ENCODE measurements at regions not wholly inside any gene's neighbourhood (a gene's known extent, or its start where the extent isn't known, plus 50 kb on each side); places are given as distances from the start of the nearest gene placed in this dataset.

GRCh38 chr20:40361916-40362315, 327.1 kb downstream of the MAFB start:
- TF ChIP-seq POLR2AphosphoS5 (IDR thresholded peaks at IDR 0.05; ENCODE audit: low read depth, low read length) (no peak), TAF1 (IDR thresholded peaks at IDR 0.05; ENCODE audit: low read depth, low read length) (no peak), POU2F2 (IDR thresholded peaks at IDR 0.05; ENCODE audit: low read depth, low read length) (no peak), PAX5 (IDR thresholded peaks at IDR 0.05; ENCODE audit: insufficient read depth, low read length, severe bottlenecking) (no peak), SPI1 (IDR thresholded peaks at IDR 0.05; ENCODE audit: low read depth, low read length) (no peak)
- FAIRE-seq = no peak

GRCh38 chr20:40359131-40359912, 329.7 kb downstream of the MAFB start:
- FAIRE-seq (no peak), DNase-seq (ENCODE audit: insufficient read length, low spot score) (no peak)
- TF ChIP-seq POLR2AphosphoS5 (IDR thresholded peaks at IDR 0.05; ENCODE audit: low read depth, low read length) (no peak), TAF1 (IDR thresholded peaks at IDR 0.05; ENCODE audit: low read depth, low read length) (no peak), POLR2A (IDR thresholded peaks at IDR 0.05; ENCODE audit: low read depth, low read length) (no peak), POU2F2 (IDR thresholded peaks at IDR 0.05; ENCODE audit: low read depth, low read length) (no peak), PAX5 (IDR thresholded peaks at IDR 0.05; ENCODE audit: insufficient read depth, low read length, severe bottlenecking) (no peak), SPI1 (IDR thresholded peaks at IDR 0.05; ENCODE audit: low read depth, low read length) (no peak)

More at GRCh38 chr20:40361916-40362315, 327.1 kb downstream of the MAFB start:
- no peak for DNase-seq (ENCODE audit: insufficient read length, low spot score)

DNA sequence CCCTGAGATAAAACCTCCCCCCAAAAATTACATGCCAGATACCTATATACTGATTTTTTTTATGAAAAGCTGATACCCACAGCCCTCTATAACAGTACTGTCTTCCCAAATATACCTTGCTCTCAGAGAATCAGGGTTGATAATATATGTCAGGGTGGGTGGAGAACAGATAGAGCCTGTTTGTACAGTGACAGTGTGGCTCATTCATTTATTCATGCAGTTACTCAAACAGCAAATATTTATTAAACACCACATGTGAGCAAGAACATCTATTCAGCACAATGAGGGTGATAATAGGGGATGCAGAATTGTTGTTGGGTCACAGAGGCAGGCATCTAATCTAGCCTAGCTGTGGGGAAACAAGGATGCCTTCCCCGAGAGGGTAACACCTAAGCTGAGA, 334.2 kb downstream of the MAFB start:
- FAIRE-seq = no peak
- no peak for TF ChIP-seq POLR2A (IDR thresholded peaks at IDR 0.05; ENCODE audit: low read depth, low read length)
- TF ChIP-seq TAF1 (IDR thresholded peaks at IDR 0.05; ENCODE audit: low read depth, low read length) = no peak
- TF ChIP-seq PAX5 (IDR thresholded peaks at IDR 0.05; ENCODE audit: insufficient read depth, low read length, severe bottlenecking) = no peak
- no peak for TF ChIP-seq POU2F2 (IDR thresholded peaks at IDR 0.05; ENCODE audit: low read depth, low read length)
- TF ChIP-seq POLR2AphosphoS5 (IDR thresholded peaks at IDR 0.05; ENCODE audit: low read depth, low read length) = no peak
- TF ChIP-seq SPI1 (IDR thresholded peaks at IDR 0.05; ENCODE audit: low read depth, low read length) = no peak
- no peak for DNase-seq (ENCODE audit: insufficient read length, low spot score)

DNA sequence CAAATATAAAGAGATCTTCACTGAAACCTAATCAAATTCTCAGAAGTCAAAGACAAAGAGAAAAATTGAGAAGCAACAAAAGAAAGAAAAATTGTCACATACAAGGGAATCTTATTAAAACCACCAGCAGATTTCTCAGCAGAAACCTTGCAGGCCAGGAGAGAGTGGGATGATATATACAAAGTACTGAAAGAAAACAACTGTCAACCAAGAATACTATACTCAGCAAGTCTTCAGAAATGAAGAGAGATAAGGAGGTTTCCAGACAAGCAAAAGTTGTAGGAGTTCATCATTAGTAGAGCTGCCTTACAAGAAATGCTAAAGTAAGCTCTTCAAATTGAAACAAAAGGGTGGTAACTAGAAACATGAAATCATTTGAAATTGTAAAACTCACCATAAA, 345.6 kb downstream of the MAFB start:
- FAIRE-seq (no peak), DNase-seq (ENCODE audit: insufficient read length, low spot score) (no peak)
- TF ChIP-seq TAF1 (IDR thresholded peaks at IDR 0.05; ENCODE audit: low read depth, low read length) = no peak
- no peak for TF ChIP-seq POLR2AphosphoS5 (IDR thresholded peaks at IDR 0.05; ENCODE audit: low read depth, low read length)
- no peak for TF ChIP-seq POU2F2 (IDR thresholded peaks at IDR 0.05; ENCODE audit: low read depth, low read length)
- TF ChIP-seq POLR2A (IDR thresholded peaks at IDR 0.05; ENCODE audit: low read depth, low read length) = no peak
- TF ChIP-seq PAX5 (IDR thresholded peaks at IDR 0.05; ENCODE audit: insufficient read depth, low read length, severe bottlenecking) = no peak
- no peak for TF ChIP-seq SPI1 (IDR thresholded peaks at IDR 0.05; ENCODE audit: low read depth, low read length)

GRCh38 chr20:40341561-40341960, 347.5 kb downstream of the MAFB start:
- TF ChIP-seq POLR2AphosphoS5 (IDR thresholded peaks at IDR 0.05; ENCODE audit: low read depth, low read length) (no peak), PAX5 (IDR thresholded peaks at IDR 0.05; ENCODE audit: insufficient read depth, low read length, severe bottlenecking) (no peak), POU2F2 (IDR thresholded peaks at IDR 0.05; ENCODE audit: low read depth, low read length) (no peak), SPI1 (IDR thresholded peaks at IDR 0.05; ENCODE audit: low read depth, low read length) (no peak), POLR2A (IDR thresholded peaks at IDR 0.05; ENCODE audit: low read depth, low read length) (no peak), TAF1 (IDR thresholded peaks at IDR 0.05; ENCODE audit: low read depth, low read length) (no peak)
- FAIRE-seq (no peak), DNase-seq (ENCODE audit: insufficient read length, low spot score) (no peak)

GRCh38 chr20:40339661-40340449, 349.2 kb downstream of the MAFB start:
- no peak for FAIRE-seq
- no peak for DNase-seq (ENCODE audit: insufficient read length, low spot score)
- TF ChIP-seq POU2F2 (IDR thresholded peaks at IDR 0.05; ENCODE audit: low read depth, low read length) = no peak
- no peak for TF ChIP-seq SPI1 (IDR thresholded peaks at IDR 0.05; ENCODE audit: low read depth, low read length)
- TF ChIP-seq TAF1 (IDR thresholded peaks at IDR 0.05; ENCODE audit: low read depth, low read length) = no peak
- no peak for TF ChIP-seq POLR2A (IDR thresholded peaks at IDR 0.05; ENCODE audit: low read depth, low read length)
- no peak for TF ChIP-seq PAX5 (IDR thresholded peaks at IDR 0.05; ENCODE audit: insufficient read depth, low read length, severe bottlenecking)
- TF ChIP-seq POLR2AphosphoS5 (IDR thresholded peaks at IDR 0.05; ENCODE audit: low read depth, low read length) = no peak

GRCh38 chr20:40336533-40336932, 352.5 kb downstream of the MAFB start:
- DNase-seq (ENCODE audit: insufficient read length, low spot score) (no peak), FAIRE-seq (no peak)
- TF ChIP-seq PAX5 (IDR thresholded peaks at IDR 0.05; ENCODE audit: insufficient read depth, low read length, severe bottlenecking) (no peak), POLR2A (IDR thresholded peaks at IDR 0.05; ENCODE audit: low read depth, low read length) (no peak), POLR2AphosphoS5 (IDR thresholded peaks at IDR 0.05; ENCODE audit: low read depth, low read length) (no peak), POU2F2 (IDR thresholded peaks at IDR 0.05; ENCODE audit: low read depth, low read length) (no peak), TAF1 (IDR thresholded peaks at IDR 0.05; ENCODE audit: low read depth, low read length) (no peak), SPI1 (IDR thresholded peaks at IDR 0.05; ENCODE audit: low read depth, low read length) (no peak)

GRCh38 chr20:40335901-40336351, 353.1 kb downstream of the MAFB start:
- FAIRE-seq (no peak), DNase-seq (ENCODE audit: insufficient read length, low spot score) (no peak)
- TF ChIP-seq POU2F2 (IDR thresholded peaks at IDR 0.05; ENCODE audit: low read depth, low read length) (no peak), POLR2A (IDR thresholded peaks at IDR 0.05; ENCODE audit: low read depth, low read length) (no peak), TAF1 (IDR thresholded peaks at IDR 0.05; ENCODE audit: low read depth, low read length) (no peak), SPI1 (IDR thresholded peaks at IDR 0.05; ENCODE audit: low read depth, low read length) (no peak), POLR2AphosphoS5 (IDR thresholded peaks at IDR 0.05; ENCODE audit: low read depth, low read length) (no peak), PAX5 (IDR thresholded peaks at IDR 0.05; ENCODE audit: insufficient read depth, low read length, severe bottlenecking) (no peak)

GRCh38 chr20:40335437-40335836, 353.6 kb downstream of the MAFB start:
- no peak for TF ChIP-seq POLR2AphosphoS5 (IDR thresholded peaks at IDR 0.05; ENCODE audit: low read depth, low read length)
- no peak for TF ChIP-seq POLR2A (IDR thresholded peaks at IDR 0.05; ENCODE audit: low read depth, low read length)
- TF ChIP-seq TAF1 (IDR thresholded peaks at IDR 0.05; ENCODE audit: low read depth, low read length) = no peak
- TF ChIP-seq PAX5 (IDR thresholded peaks at IDR 0.05; ENCODE audit: insufficient read depth, low read length, severe bottlenecking) = no peak
- no peak for TF ChIP-seq POU2F2 (IDR thresholded peaks at IDR 0.05; ENCODE audit: low read depth, low read length)
- TF ChIP-seq SPI1 (IDR thresholded peaks at IDR 0.05; ENCODE audit: low read depth, low read length) = no peak
- FAIRE-seq (no peak), DNase-seq (ENCODE audit: insufficient read length, low spot score) (no peak)

Measured in GM12891 (cell line).